RCC 7860 (cell line): ENCODE measurements at regions not wholly inside any gene's neighbourhood (a gene's known extent, or its start where the extent isn't known, plus 50 kb on each side); places are given as distances from the start of the nearest gene placed in this dataset.

Source experiments
- DNase-seq: peaks from one replicate; pipeline ENCODE4 v3.0.0-alpha.2; 2015; ENCODE audit warnings: low spot score
- FAIRE-seq: peaks from 2 replicates; lab custom pipeline; 2012; peaks lifted over from hg19 to GRCh38; lab: Jason Lieb, UNC

- DNase-seq (peak; percentile 45), FAIRE-seq (peak; percentile 56)
Observed at GRCh38 chr2:133666621-133667020, 98.4 kb upstream of the NCKAP5 start.

- DNase-seq, result peak; percentile 91
- peak; percentile 91 for FAIRE-seq
Observed at GRCh38 chr2:133667085-133667484, 98.8 kb upstream of the NCKAP5 start.

- no peak for FAIRE-seq
Observed at GRCh38 chr2:133667968-133668367, 99.7 kb upstream of the NCKAP5 start.

GRCh38 chr2:133668547-133668946 lies 100.3 kb upstream of the NCKAP5 start:
- no peak for DNase-seq
- no peak for FAIRE-seq

More at GRCh38 chr2:133667968-133668367, 99.7 kb upstream of the NCKAP5 start:
- DNase-seq, result no peak

- DNase-seq (no peak), FAIRE-seq (no peak)
Observed at GRCh38 chr2:133673305-133673905, 105.1 kb upstream of the NCKAP5 start.

GRCh38 chr2:133674066-133674432 lies 105.8 kb upstream of the NCKAP5 start:
- peak; percentile 22 for FAIRE-seq

GRCh38 chr2:133674433-133675331 lies 106.4 kb upstream of the NCKAP5 start:
- FAIRE-seq (no peak), DNase-seq (no peak)

More at GRCh38 chr2:133674066-133674432, 105.8 kb upstream of the NCKAP5 start:
- DNase-seq, result no peak

GRCh38 chr2:133676392-133677130 lies 108.3 kb upstream of the NCKAP5 start:
- FAIRE-seq, result no peak
- DNase-seq, result no peak

GRCh38 chr2:133680343-133681049 lies 112.2 kb upstream of the NCKAP5 start:
- DNase-seq (no peak), FAIRE-seq (no peak)

GRCh38 chr2:133682347-133682746 lies 114.1 kb upstream of the NCKAP5 start:
- FAIRE-seq, result no peak
- no peak for DNase-seq

- FAIRE-seq (no peak), DNase-seq (no peak)
Observed at GRCh38 chr2:133682906-133683305, 114.6 kb upstream of the NCKAP5 start.

GRCh38 chr2:133685636-133686215 lies 117.5 kb upstream of the NCKAP5 start:
- FAIRE-seq (no peak), DNase-seq (no peak)

- no peak for DNase-seq
- FAIRE-seq, result no peak
Observed at GRCh38 chr2:133690780-133691179, 122.5 kb upstream of the NCKAP5 start.

GRCh38 chr2:133691336-133691735 lies 123.1 kb upstream of the NCKAP5 start:
- FAIRE-seq, result no peak
- no peak for DNase-seq

GRCh38 chr2:133705287-133705686 lies 137.0 kb upstream of the NCKAP5 start:
- FAIRE-seq, result no peak
- DNase-seq, result no peak

GRCh38 chr2:133710613-133711012 lies 142.3 kb upstream of the NCKAP5 start:
- FAIRE-seq (no peak), DNase-seq (no peak)

- no peak for DNase-seq
- FAIRE-seq, result no peak
Observed at GRCh38 chr2:133711201-133711600, 142.9 kb upstream of the NCKAP5 start.

- FAIRE-seq (no peak), DNase-seq (no peak)
Observed at GRCh38 chr2:133711806-133712205, 143.5 kb upstream of the NCKAP5 start.

- FAIRE-seq (no peak), DNase-seq (no peak)
Observed at GRCh38 chr2:133712369-133712768, 144.1 kb upstream of the NCKAP5 start.

- no peak for DNase-seq
- no peak for FAIRE-seq
Observed at GRCh38 chr2:133713049-133713580, 144.9 kb upstream of the NCKAP5 start.
